ENCODE measurements at regions not wholly inside any gene's neighbourhood (a gene's known extent, or its start where the extent isn't known, plus 50 kb on each side); places are given as distances from the start of the nearest gene placed in this dataset.

GRCh38 chr7:85713171-85713570 lies 526.3 kb upstream of the SEMA3D start:
- TF ChIP-seq CTCF (IDR thresholded peaks at IDR 0.05), result no peak
- Histone ChIP-seq H3K27ac (no peak overlapping the region), H3K4me1 (ENCODE audit: control insufficient read depth in 1 of 2, insufficient read depth in 1 of 2, low read depth in 1 of 2, low read length in 1 of 2) (peaks cover 6 to 12% of the 10 kb centered on the region in 2 experiments), H3K4me3 (ENCODE audit: low read depth in 1 of 2, low read length in 1 of 2) (no peak overlapping the region), H3K9me3 (no peaks in the 10 kb centered on the region), H3K36me3 (no peaks in the 10 kb centered on the region), H3K27me3 (no peaks in the 10 kb centered on the region)

- no peak for TF ChIP-seq CTCF (IDR thresholded peaks at IDR 0.05)
- Histone ChIP-seq H3K4me3 (ENCODE audit: low read depth in 1 of 2, low read length in 1 of 2) (peak overlapping the region in 1 of 2 experiments; percentile 12), H3K27ac (peak overlapping the region; percentile 46), H3K36me3 (no peaks in the 10 kb centered on the region), H3K4me1 (ENCODE audit: control insufficient read depth in 1 of 2, insufficient read depth in 1 of 2, low read depth in 1 of 2, low read length in 1 of 2) (peaks cover 6 to 12% of the 10 kb centered on the region in 2 experiments), H3K27me3 (no peaks in the 10 kb centered on the region), H3K9me3 (no peaks in the 10 kb centered on the region)
Observed at GRCh38 chr7:85711894-85712293, 525.0 kb upstream of the SEMA3D start.

GRCh38 chr7:85710960-85711359 lies 524.1 kb upstream of the SEMA3D start:
- no peak for TF ChIP-seq CTCF (IDR thresholded peaks at IDR 0.05)
- no peak overlapping the region for H3K27ac ChIP-seq
- peaks cover 6 to 12% of the 10 kb centered on the region in 2 experiments for H3K4me1 ChIP-seq (ENCODE audit: control insufficient read depth in 1 of 2, insufficient read depth in 1 of 2, low read depth in 1 of 2, low read length in 1 of 2)
- no peak overlapping the region for H3K4me3 ChIP-seq (ENCODE audit: low read depth in 1 of 2, low read length in 1 of 2)
- H3K36me3 ChIP-seq, result no peaks in the 10 kb centered on the region
- no peaks in the 10 kb centered on the region for H3K9me3 ChIP-seq
- H3K27me3 ChIP-seq, result no peaks in the 10 kb centered on the region

GRCh38 chr7:85708221-85708620 lies 521.4 kb upstream of the SEMA3D start:
- TF ChIP-seq CTCF (IDR thresholded peaks at IDR 0.05), result no peak
- Histone ChIP-seq H3K36me3 (no peaks in the 10 kb centered on the region), H3K27ac (no peak overlapping the region), H3K27me3 (no peaks in the 10 kb centered on the region), H3K4me1 (ENCODE audit: control insufficient read depth in 1 of 2, insufficient read depth in 1 of 2, low read depth in 1 of 2, low read length in 1 of 2) (peaks cover 6 to 10% of the 10 kb centered on the region in 2 experiments), H3K4me3 (ENCODE audit: low read depth in 1 of 2, low read length in 1 of 2) (no peak overlapping the region), H3K9me3 (no peaks in the 10 kb centered on the region)

GRCh38 chr7:85705076-85705475 lies 518.2 kb upstream of the SEMA3D start:
- TF ChIP-seq CTCF (IDR thresholded peaks at IDR 0.05), result no peak

More at GRCh38 chr7:85705076-85705475, 518.2 kb upstream of the SEMA3D start:
- no peaks in the 10 kb centered on the region for H3K9me3 ChIP-seq
- H3K4me1 ChIP-seq (ENCODE audit: control insufficient read depth in 1 of 2, insufficient read depth in 1 of 2, low read depth in 1 of 2, low read length in 1 of 2), result no peaks in the 10 kb centered on the region
- no peak overlapping the region for H3K4me3 ChIP-seq (ENCODE audit: low read depth in 1 of 2, low read length in 1 of 2)
- no peaks in the 10 kb centered on the region for H3K27me3 ChIP-seq
- no peak overlapping the region for H3K27ac ChIP-seq
- H3K36me3 ChIP-seq, result no peaks in the 10 kb centered on the region

Data from neutrophil (primary cell).